ENCODE measurements at regions not wholly inside any gene's neighbourhood (a gene's known extent, or its start where the extent isn't known, plus 50 kb on each side); places are given as distances from the start of the nearest gene placed in this dataset.

GRCh38 chr2:121818546-121818945 is 63.1 kb downstream of the TSN start:
- Histone ChIP-seq H3K36me3 (ENCODE audit: control insufficient read depth, insufficient read depth, low read length) (no peaks in the 10 kb centered on the region), H3K4me3 (ENCODE audit: low read depth, low read length) (no peak overlapping the region), H3K27me3 (ENCODE audit: control insufficient read depth, insufficient read depth, low read length) (no peaks in the 10 kb centered on the region)
- no peak for TF ChIP-seq CTCF (IDR thresholded peaks at IDR 0.05; ENCODE audit: insufficient read depth, low read length, severe bottlenecking)
- FAIRE-seq (no peak), DNase-seq (ENCODE audit: low read depth) (no peak)

- no peak for TF ChIP-seq CTCF (IDR thresholded peaks at IDR 0.05; ENCODE audit: insufficient read depth, low read length, severe bottlenecking)
- no peak overlapping the region for H3K4me3 ChIP-seq (ENCODE audit: low read depth, low read length)
- H3K27me3 ChIP-seq (ENCODE audit: control insufficient read depth, insufficient read depth, low read length), result no peaks in the 10 kb centered on the region
- no peak for DNase-seq (ENCODE audit: low read depth)
- no peaks in the 10 kb centered on the region for H3K36me3 ChIP-seq (ENCODE audit: control insufficient read depth, insufficient read depth, low read length)
- FAIRE-seq, result no peak
Observed at GRCh38 chr2:121819846-121820245, 64.4 kb downstream of the TSN start.

GRCh38 chr2:121821476-121822158 is 66.2 kb downstream of the TSN start:
- no peak for FAIRE-seq
- H3K4me3 ChIP-seq (ENCODE audit: low read depth, low read length), result no peak overlapping the region
- no peak for TF ChIP-seq CTCF (IDR thresholded peaks at IDR 0.05; ENCODE audit: insufficient read depth, low read length, severe bottlenecking)
- DNase-seq (ENCODE audit: low read depth), result no peak
- H3K27me3 ChIP-seq (ENCODE audit: control insufficient read depth, insufficient read depth, low read length), result no peaks in the 10 kb centered on the region
- no peaks in the 10 kb centered on the region for H3K36me3 ChIP-seq (ENCODE audit: control insufficient read depth, insufficient read depth, low read length)

DNA sequence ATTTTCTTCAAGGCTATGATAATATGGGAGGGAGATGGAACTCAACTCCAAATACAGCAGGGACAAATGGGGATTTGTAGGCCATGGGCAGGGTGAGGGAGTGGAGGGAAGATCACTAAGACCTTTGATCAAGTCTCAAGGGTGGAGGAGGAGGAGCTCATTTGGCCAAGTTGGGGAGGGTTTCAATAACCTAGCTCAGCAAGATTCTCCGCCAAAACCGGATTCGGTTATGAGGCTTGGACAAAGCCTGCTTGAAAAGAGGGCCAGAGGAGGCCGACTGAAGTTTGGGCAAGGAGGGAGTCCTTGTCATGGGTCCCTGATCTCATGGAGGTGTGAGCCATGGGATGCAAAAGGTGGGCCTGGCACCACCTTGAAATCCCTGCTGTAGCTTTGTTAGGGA is 68.8 kb downstream of the TSN start:
- Histone ChIP-seq H3K4me3 (ENCODE audit: low read depth, low read length) (no peak overlapping the region), H3K27me3 (ENCODE audit: control insufficient read depth, insufficient read depth, low read length) (no peaks in the 10 kb centered on the region), H3K36me3 (ENCODE audit: control insufficient read depth, insufficient read depth, low read length) (no peaks in the 10 kb centered on the region)
- no peak for TF ChIP-seq CTCF (IDR thresholded peaks at IDR 0.05; ENCODE audit: insufficient read depth, low read length, severe bottlenecking)
- DNase-seq (ENCODE audit: low read depth) (no peak), FAIRE-seq (no peak)

DNA sequence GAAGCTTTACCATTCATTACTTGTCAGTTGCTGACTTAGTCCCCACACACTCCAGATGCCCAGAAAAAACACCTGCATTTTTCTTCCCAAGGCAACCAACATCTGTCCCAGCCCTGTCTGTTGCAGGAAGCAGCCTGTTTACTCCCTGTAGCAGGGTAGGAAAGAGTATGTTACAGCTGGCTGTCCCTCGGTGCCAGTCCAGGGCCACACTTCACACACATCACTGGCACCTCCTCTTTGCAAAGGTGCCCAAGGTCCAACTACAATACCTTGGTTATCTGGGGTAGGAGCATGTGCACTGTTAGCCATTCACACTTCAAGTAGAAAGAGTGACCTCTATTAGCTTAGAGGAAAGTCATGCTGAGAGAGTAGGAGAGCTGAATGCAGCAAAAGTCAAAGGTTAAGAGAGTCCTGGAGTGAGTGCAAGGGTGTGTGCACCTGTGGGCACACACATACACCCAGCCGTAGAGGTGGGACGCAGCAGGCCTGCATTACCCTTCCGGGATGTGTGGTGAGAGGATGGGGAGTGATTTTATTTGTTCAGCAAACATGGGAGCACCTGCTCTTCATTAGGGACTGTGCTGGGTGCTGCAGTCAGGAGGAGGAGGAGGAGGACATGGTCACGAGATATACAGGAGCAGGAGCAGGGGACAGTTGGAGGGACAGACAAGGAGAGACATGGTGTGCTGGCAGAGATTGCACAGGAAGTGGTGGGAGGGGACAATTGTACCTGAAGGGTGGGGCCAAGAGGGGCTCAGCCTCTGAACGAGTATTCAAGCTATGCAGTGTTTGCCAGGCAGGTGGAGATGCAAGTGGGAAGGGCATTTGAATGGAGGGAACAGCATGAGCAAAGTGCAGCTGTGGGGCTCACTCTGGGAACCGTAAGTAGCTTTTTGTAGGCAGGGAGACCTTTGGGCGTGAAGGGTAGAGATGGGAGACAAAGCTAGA is 69.8 kb downstream of the TSN start:
- no peak for TF ChIP-seq CTCF (IDR thresholded peaks at IDR 0.05; ENCODE audit: insufficient read depth, low read length, severe bottlenecking)
- FAIRE-seq (peak; percentile 62), DNase-seq (ENCODE audit: low read depth) (no peak)
- no peaks in the 10 kb centered on the region for H3K27me3 ChIP-seq (ENCODE audit: control insufficient read depth, insufficient read depth, low read length)
- H3K36me3 ChIP-seq (ENCODE audit: control insufficient read depth, insufficient read depth, low read length), result no peaks in the 10 kb centered on the region
- no peak overlapping the region for H3K4me3 ChIP-seq (ENCODE audit: low read depth, low read length)

Measured in bronchial epithelial cell (primary cell).